Smooth muscle cell (in vitro differentiated cells): ENCODE measurements at regions not wholly inside any gene's neighbourhood (a gene's known extent, or its start where the extent isn't known, plus 50 kb on each side); places are given as distances from the start of the nearest gene placed in this dataset.

ENCODE experiments used
- DNase-seq: peaks from one replicate; lab custom pipeline; 2025; ENCODE audit not compliant: unreplicated experiment; lab: John Stamatoyannopoulos, UW
- H2AFZ ChIP-seq: fragments of 200-600 bp; sonication (generic); 2 replicates; pipeline ENCODE4 v1.6.0; 2016; ENCODE audit warnings: antibody characterized with exemption, low read depth, mild to moderate bottlenecking
- H3F3A ChIP-seq: fragments of 200-600 bp; sonication (generic); 2 replicates; pipeline ENCODE4 v1.6.0; 2017; ENCODE audit warnings: antibody characterized with exemption, low read depth
- H3K27ac ChIP-seq: fragments of 200-600 bp; sonication (generic); 2 replicates; pipeline ENCODE4 v1.5.1; 2016; ENCODE audit warnings: low read depth, mild to moderate bottlenecking
- H3K27me3 ChIP-seq: fragments of 200-600 bp; sonication (generic); 2 replicates; pipeline ENCODE4 v1.6.1; 2016; ENCODE audit warnings: low read depth, mild to moderate bottlenecking
- H3K36me3 ChIP-seq: fragments of 200-600 bp; sonication (generic); 2 replicates; pipeline ENCODE4 v1.5.1; 2016; ENCODE audit warnings: low read depth
- H3K4me1 ChIP-seq: fragments of 200-600 bp; sonication (generic); 2 replicates; pipeline ENCODE4 v1.5.1; 2016; ENCODE audit warnings: low read depth
- H3K4me2 ChIP-seq: fragments of 200-600 bp; sonication (generic); 2 replicates; pipeline ENCODE4 v1.6.0; 2016; ENCODE audit warnings: mild to moderate bottlenecking
- H3K4me3 ChIP-seq: fragments of 200-600 bp; sonication (generic); 2 replicates; pipeline ENCODE4 v1.5.1; 2016; ENCODE audit warnings: mild to moderate bottlenecking
- H3K79me2 ChIP-seq: fragments of 200-600 bp; sonication (generic); 2 replicates; pipeline ENCODE4 v1.6.0; 2016; ENCODE audit warnings: low read depth, mild to moderate bottlenecking
- H3K9ac ChIP-seq: fragments of 200-600 bp; sonication (generic); 2 replicates; pipeline ENCODE4 v1.6.0; 2016; ENCODE audit warnings: low read depth
- H3K9me3 ChIP-seq: fragments of 200-600 bp; sonication (generic); replicated peaks from 2 replicates; pipeline ENCODE4 v1.5.1; 2016; ENCODE audit warnings: low read depth
- H4K20me1 ChIP-seq: fragments of 200-600 bp; sonication (generic); 2 replicates; pipeline ENCODE4 v1.6.0; 2016; ENCODE audit warnings: low read depth
- WGBS: methylation state at CpG from one replicate; pipeline ENCODE4 v1.1.7; 2016; ENCODE audit warnings: low lambda C conversion rate; 5-methylcytosine and 5-hydroxymethylcytosine counted together
- TF ChIP-seq, protein P1 (sequence below): fragments of 200-600 bp; sonication (generic); IDR thresholded peaks from 2 replicates; pipeline ENCODE4 v1.5.1; 2017; ENCODE audit warnings: borderline replicate concordance, mild to moderate bottlenecking, antibody characterized with exemption; ENCODE audit not compliant: insufficient read depth, poor library complexity, severe bottlenecking

DNA sequence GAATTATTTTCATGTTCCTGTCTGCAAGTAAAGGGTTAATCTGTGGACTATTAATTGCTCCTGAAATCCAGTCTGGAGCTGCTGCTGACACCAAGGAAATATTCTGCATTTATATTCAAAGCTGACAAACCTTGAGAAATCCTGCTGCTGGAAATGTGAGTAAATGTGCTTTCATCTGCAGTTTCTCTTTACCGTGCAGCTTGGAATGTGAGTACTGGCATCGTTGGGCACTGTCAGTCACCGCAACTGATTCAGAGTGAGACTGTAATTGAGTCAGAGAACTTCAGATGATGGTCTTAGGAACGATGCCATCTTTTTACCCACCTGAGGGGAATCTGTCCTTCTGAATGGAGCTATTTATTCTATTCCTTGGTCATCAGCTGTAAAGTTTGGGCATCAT, 420.6 kb downstream of the SIPA1L2 start:
- Histone ChIP-seq H3K4me2 (no peak overlapping the region), H4K20me1 (no peaks in the 10 kb centered on the region)
- TF ChIP-seq, protein P1, sequence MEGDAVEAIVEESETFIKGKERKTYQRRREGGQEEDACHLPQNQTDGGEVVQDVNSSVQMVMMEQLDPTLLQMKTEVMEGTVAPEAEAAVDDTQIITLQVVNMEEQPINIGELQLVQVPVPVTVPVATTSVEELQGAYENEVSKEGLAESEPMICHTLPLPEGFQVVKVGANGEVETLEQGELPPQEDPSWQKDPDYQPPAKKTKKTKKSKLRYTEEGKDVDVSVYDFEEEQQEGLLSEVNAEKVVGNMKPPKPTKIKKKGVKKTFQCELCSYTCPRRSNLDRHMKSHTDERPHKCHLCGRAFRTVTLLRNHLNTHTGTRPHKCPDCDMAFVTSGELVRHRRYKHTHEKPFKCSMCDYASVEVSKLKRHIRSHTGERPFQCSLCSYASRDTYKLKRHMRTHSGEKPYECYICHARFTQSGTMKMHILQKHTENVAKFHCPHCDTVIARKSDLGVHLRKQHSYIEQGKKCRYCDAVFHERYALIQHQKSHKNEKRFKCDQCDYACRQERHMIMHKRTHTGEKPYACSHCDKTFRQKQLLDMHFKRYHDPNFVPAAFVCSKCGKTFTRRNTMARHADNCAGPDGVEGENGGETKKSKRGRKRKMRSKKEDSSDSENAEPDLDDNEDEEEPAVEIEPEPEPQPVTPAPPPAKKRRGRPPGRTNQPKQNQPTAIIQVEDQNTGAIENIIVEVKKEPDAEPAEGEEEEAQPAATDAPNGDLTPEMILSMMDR: no peak

DNA sequence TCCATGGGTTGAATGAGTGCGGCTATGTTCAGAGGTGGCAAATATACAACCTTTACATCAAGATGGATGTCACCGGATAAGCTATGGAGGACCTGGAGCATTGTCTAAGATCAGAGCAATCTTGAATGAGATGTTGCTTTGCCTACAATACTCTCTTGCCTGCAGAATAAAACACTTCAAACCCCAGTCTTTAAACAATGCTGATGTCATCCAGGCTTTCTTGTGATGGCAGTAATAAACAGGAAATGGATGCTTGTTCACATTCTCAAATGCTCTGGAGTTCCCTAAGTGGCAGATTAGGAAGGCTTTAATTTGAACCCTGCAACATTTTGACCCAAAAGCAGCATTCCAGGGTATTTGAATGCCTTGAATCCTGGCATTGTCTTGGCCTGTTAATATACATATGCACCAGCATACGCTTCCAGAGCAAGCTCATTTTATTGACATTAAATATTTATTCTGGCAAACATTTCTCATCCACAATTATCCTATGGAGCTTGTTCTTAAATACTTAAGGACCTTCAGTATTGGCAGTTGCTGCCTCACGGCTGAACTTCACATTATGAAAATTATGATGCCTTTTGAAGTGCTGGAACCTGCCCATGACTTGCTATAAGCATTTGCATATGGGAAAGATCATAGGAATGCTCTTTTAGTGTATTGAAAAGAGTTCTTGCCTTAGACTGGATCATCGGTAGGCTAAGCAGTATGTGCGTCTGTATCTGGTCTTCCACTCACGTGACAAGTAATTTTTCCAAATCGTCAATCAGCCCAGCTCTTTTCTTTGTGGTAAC, 422.7 kb downstream of the SIPA1L2 start:
- H3K4me1 ChIP-seq: peaks cover 13% of the 10 kb centered on the region
- no peak for DNase-seq
- H3K27me3 ChIP-seq: no peaks in the 10 kb centered on the region
- 95% methylated on average over 8 of the region's 8 CpGs for WGBS
- no peak overlapping the region for H3K27ac ChIP-seq
- no peaks in the 10 kb centered on the region for H3K36me3 ChIP-seq
- H4K20me1 ChIP-seq: no peaks in the 10 kb centered on the region
- TF ChIP-seq, protein P1: no peak
- no peak overlapping the region for H2AFZ ChIP-seq
- no peak overlapping the region for H3K4me2 ChIP-seq
- no peaks in the 10 kb centered on the region for H3K79me2 ChIP-seq
- H3K9ac ChIP-seq: no peak overlapping the region
- H3K9me3 ChIP-seq: no peaks in the 10 kb centered on the region
- H3F3A ChIP-seq: no peaks in the 10 kb centered on the region
- no peak overlapping the region for H3K4me3 ChIP-seq

More for the DNA sequence above, 420.6 kb downstream of the SIPA1L2 start:
- 81% methylated on average over 4 of the region's 4 CpGs for WGBS
- Histone ChIP-seq H3K79me2 (no peaks in the 10 kb centered on the region), H3K27me3 (no peaks in the 10 kb centered on the region), H3K36me3 (no peaks in the 10 kb centered on the region), H3K4me1 (peaks cover 24% of the 10 kb centered on the region), H3K27ac (no peak overlapping the region), H3K4me3 (no peak overlapping the region), H3K9me3 (no peaks in the 10 kb centered on the region), H3F3A (no peaks in the 10 kb centered on the region), H3K9ac (no peak overlapping the region), H2AFZ (no peak overlapping the region)
- no peak for DNase-seq

DNA sequence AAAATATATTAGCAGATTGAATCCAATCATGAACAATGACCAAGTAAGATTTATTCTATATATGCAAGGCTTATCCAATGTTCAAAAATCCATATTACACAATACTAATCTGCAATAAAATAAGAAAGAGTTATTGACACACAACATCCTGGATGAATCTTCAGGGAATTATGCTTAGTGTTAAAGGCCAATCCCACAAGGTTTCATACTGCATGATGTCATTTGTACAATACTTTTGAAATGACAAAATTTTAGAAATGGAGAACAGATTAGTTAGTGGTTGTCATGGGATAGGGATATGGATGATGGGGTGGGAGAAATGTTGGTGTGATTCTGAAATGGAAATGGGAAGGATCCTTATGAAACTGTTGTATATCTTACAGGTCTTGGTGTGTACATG, 425.7 kb downstream of the SIPA1L2 start:
- Histone ChIP-seq H3F3A (no peaks in the 10 kb centered on the region), H3K9ac (no peak overlapping the region), H3K27ac (no peak overlapping the region), H3K27me3 (no peaks in the 10 kb centered on the region), H3K9me3 (peaks cover 5% of the 10 kb centered on the region), H3K4me2 (no peak overlapping the region), H3K4me3 (no peak overlapping the region), H3K79me2 (no peaks in the 10 kb centered on the region), H3K36me3 (no peaks in the 10 kb centered on the region), H3K4me1 (no peaks in the 10 kb centered on the region), H2AFZ (no peak overlapping the region), H4K20me1 (no peaks in the 10 kb centered on the region)
- TF ChIP-seq, protein P1: no peak
- DNase-seq: no peak

DNA sequence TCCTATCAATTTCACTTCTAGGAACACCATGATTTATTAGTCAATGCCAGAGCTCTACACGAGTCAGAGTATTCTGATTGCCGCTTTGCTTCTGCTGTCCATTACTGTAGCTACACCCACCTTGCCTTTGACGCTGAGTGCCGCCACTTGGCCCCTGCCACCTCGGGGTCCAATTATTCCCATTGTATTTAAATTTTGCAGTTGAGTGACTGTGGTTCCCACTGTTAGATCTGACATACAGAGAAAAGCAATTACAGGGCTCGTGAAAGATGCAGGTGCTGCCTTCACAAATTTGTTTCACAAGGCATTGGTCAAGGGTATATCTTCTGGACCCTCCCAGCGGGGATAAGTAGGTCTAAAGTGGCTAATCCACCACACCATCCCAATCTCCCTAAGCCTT, 428.9 kb downstream of the SIPA1L2 start:
- H3F3A ChIP-seq: no peaks in the 10 kb centered on the region
- H3K4me2 ChIP-seq: no peak overlapping the region
- whole genome bisulfite sequencing: 95% methylated on average over 7 of the region's 7 CpGs
- no peak overlapping the region for H2AFZ ChIP-seq
- DNase-seq: no peak
- TF ChIP-seq, protein P1: no peak
- peaks cover 5% of the 10 kb centered on the region for H3K9me3 ChIP-seq
- no peaks in the 10 kb centered on the region for H3K36me3 ChIP-seq
- H3K27ac ChIP-seq: no peak overlapping the region
- H3K27me3 ChIP-seq: no peaks in the 10 kb centered on the region
- no peaks in the 10 kb centered on the region for H3K4me1 ChIP-seq
- H3K79me2 ChIP-seq: no peaks in the 10 kb centered on the region
- no peak overlapping the region for H3K4me3 ChIP-seq
- no peak overlapping the region for H3K9ac ChIP-seq
- H4K20me1 ChIP-seq: no peaks in the 10 kb centered on the region
